Activated CD4-positive, alpha-beta T cell treated with anti-CD3 and anti-CD28 coated beads, Interleukin-2, amount 50 U/mL, for 16 hours (primary cell): ENCODE measurements at regions not wholly inside any gene's neighbourhood (a gene's known extent, or its start where the extent isn't known, plus 50 kb on each side); places are given as distances from the start of the nearest gene placed in this dataset.

Experiments
- DNase-seq: peaks from one replicate; pipeline ENCODE4 v3.0.0-alpha.2; 2020

GRCh38 chr3:150213577-150213976 lies 194.5 kb upstream of the TSC22D2 start:
- DNase-seq, result no peak

DNA sequence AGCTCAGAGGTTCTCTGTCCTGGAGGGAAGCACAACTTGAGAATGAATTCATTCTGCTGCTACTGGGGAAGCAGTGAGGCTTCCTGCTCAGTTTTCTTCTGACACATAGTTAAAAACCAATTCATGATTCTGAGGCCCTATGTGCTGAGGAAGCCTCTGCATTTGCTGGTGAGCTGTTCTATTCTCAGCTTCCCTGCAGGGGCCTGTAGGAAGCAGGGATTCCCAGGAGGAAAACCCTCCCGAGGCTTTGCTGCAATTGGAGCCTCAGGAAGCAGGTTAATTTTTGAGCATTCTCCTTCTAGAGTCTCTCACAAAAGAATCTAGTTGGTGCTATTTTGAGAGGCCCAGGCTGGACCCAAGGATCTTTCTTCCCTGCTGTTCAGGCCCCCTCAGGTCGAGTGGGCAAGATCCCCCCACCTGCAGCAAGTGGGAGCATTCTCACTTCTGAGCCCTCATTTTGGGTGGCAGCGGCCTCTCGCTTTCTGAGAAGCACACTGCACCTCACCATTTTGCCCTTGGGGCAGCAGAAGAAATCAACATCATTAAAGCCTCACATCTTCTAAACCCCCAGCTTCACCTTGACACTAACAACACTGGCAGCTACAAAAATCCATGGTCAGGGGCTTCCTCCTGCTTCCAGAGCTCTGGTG lies 197.5 kb upstream of the TSC22D2 start:
- no peak for DNase-seq

GRCh38 chr3:150203273-150203672 lies 204.8 kb upstream of the TSC22D2 start:
- no peak for DNase-seq

- no peak for DNase-seq
Observed at GRCh38 chr3:150202711-150203110, 205.4 kb upstream of the TSC22D2 start.

DNA sequence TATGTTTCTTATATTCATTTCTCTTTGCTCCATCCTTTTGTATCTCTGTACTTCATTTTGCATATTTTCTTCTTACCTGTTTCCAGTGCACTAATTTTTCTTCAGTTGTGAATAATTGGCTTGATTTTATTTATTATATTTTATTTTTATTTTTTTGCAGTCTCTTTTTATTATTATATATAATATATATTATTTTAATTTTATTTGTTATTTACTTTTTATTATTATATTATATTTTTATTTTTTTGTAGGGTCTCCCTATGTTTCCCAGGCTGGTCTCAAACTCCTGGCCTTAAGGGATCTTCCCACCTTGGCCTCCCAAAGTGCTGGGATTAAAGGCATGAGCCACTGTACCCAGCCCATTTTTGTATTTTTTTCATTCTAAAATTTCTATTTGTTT lies 213.1 kb upstream of the TSC22D2 start:
- DNase-seq, result no peak

DNA sequence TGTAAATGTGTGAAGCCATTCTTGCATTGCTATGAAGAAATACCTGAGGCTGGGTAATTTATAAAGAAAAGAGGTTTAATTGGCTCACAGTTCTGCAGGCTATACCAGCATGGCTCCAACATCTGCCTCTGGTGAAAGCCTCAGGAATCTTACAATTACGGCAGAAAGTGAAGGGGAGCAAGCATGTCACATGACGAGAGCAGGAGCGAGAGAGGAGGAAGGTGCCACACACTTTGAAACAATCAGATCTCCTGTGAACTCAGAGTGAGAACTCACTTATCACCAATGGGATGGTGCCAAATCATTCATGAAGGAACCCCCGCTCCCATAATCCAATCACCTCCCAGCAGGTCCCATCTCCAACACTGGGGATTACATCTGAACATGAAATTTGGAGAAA lies 213.6 kb upstream of the TSC22D2 start:
- DNase-seq, result no peak

DNA sequence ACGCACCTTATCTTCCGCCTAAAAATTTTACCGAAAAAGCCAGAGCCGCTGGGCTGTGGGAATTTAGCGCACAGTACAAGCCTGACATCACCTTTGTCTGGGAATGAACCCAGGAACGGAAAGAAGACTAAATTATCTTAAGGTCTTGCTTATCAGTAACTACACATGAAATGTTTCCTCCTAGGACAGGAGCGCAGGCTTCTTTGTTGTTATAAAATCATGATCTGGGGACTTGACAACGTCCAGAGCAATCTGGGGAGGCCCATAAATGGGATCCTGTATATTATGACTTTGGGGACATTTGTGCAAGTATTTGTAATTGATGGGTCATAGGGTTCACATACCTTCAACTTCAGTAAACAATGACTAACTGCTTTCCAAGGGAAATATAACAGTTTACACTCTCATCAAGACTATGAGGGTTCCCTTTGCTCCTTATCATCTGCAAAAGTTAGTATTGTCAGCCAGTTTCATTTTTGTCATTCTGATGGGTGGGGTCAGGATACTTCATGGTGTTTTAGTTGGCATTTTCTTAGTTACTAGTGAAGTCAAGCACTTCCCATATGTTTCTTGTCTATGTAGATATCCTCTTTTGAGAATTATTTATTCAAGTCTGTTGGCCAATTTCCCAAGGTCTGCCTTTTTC lies 213.9 kb upstream of the PFN2 start:
- DNase-seq, result no peak

- DNase-seq, result peak; percentile 61
Observed at GRCh38 chr3:150183678-150184425, 213.2 kb upstream of the PFN2 start.

- no peak for DNase-seq
Observed at GRCh38 chr3:150180334-150180733, 209.6 kb upstream of the PFN2 start.

- DNase-seq, result no peak
Observed at GRCh38 chr3:150179330-150179729, 208.6 kb upstream of the PFN2 start.

- no peak for DNase-seq
Observed at GRCh38 chr3:150177673-150178381, 207.1 kb upstream of the PFN2 start.

- DNase-seq, result no peak
Observed at GRCh38 chr3:150174179-150174578, 203.5 kb upstream of the PFN2 start.

GRCh38 chr3:150172356-150172755 lies 201.7 kb upstream of the PFN2 start:
- no peak for DNase-seq

GRCh38 chr3:150170852-150171520 lies 200.3 kb upstream of the PFN2 start:
- no peak for DNase-seq

DNA sequence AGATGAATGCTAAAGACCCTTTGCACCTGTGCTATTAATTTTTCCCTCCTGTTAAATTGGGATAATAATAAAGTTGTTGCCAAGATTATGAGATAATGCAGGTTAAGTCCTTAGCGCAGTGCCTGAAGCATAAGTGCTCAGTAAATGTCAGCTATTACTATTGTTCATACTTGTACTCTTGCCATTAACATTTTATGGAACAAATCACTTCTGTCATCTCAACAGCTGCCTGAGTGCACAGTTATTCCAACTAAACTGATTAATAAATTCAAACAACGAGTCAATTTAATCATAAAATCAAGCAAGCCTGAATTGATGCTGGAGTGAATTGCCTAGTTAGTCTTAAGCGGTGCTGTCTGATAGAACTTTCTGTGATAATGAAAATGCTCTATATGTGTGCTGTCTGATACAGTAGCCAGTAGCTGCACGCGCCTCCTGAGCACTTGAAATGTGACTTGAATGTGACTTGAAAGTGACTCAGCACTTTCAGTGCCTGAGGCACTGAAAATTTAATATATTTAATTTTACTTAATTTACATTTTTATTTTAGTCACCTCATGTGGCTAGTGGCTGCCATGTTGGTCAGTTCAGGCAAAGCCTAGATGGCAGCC lies 198.7 kb upstream of the PFN2 start:
- no peak for DNase-seq

DNA sequence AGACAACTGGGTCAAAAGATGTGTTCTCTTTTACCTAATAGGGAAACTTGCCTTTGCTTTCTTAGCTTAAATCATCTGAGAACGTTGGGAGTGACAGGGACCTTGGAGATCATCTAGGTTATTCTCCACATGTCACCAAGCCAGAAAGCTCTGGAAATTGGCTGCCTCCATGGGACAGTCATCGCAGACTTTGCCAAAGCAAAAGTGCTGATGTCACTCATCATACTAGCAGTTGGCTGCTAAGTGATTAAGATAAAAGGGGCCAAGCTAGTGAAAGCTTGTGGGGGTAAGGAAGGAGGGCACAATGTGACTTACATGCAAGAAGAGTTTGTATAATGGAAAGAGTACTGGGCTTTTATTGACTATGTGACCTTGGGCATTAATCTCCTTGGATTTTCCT lies 198.0 kb upstream of the PFN2 start:
- no peak for DNase-seq

DNA sequence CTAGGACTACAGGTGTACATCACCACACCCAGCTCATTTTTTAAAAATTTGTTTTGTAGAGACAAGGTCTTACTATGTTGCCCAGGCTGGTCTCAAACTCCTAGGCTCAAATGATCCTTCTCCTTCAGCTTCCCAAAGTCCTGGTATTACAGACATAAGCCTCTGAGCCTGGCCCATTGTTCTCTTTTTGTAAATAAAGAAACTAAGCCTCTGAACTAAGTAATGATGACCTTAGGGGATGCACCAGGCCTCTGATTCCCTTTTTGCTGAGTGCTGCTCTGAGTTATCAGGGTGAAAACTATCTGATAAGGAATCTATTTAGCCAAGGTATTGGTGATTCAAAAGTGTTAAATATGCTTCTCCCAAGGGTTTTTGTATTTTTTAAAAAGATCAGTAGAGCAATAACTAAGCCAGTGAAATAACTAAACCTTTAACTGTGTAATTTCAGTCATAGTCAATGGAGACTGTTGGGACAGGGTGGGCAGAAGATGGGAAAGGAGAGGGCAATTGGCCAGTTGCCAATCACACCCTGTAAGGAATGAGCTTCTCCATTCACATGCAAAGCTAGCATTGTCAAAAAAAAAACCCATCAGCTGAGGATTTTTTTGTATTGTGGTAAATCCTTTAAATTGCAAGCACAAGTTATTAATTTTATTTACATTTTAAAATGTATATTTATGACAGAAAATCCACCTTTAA lies 194.8 kb upstream of the PFN2 start:
- DNase-seq, result no peak

GRCh38 chr3:150161011-150161410 lies 190.3 kb upstream of the PFN2 start:
- DNase-seq, result no peak

- no peak for DNase-seq
Observed at GRCh38 chr3:150158943-150159625, 188.4 kb upstream of the PFN2 start.

DNA sequence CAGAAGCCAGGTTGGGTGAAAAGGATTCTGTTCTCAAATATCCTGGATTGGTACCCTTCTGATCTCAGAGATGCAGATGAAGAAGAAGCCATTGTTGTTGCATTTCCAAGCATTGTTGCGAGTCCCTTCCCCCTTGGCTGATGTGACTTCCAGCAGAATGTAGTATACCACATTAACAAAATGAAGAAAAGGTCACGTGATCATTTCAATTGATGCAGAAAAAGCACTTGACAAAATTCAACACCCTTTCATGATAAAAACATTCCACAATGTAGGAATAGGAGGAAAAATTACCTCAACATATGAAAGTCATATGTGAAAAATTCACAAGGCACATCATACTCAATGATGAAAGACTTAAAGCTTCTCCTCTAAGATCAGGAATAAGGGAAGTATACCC lies 181.9 kb upstream of the PFN2 start:
- DNase-seq, result no peak

DNA sequence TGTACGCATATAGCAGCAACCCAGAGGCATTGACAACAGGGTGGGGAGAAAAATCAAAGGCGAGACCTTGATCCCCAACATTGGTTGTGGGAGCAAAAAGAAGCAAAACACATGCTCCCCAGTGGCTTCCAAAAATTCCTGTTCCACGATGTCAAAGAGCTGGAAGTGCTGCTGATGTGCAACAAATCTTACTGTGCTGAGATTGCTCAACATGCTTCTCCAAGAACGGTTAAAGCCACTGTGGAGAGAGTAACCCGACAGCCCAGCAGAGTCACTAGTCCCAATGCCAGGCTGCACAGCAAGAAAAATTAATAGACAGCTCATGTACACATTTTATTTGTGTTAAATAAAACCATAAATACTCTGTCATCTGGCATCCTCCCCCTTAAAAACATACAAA lies 179.9 kb upstream of the PFN2 start:
- no peak for DNase-seq
